ENCODE measurements at regions not wholly inside any gene's neighbourhood (a gene's known extent, or its start where the extent isn't known, plus 50 kb on each side); places are given as distances from the start of the nearest gene placed in this dataset.
"Not testable (repeated sequence)": the region's sequence is repeated elsewhere in the genome, so short reads cannot be mapped to it uniquely, and the experiment has no call there.

DNA sequence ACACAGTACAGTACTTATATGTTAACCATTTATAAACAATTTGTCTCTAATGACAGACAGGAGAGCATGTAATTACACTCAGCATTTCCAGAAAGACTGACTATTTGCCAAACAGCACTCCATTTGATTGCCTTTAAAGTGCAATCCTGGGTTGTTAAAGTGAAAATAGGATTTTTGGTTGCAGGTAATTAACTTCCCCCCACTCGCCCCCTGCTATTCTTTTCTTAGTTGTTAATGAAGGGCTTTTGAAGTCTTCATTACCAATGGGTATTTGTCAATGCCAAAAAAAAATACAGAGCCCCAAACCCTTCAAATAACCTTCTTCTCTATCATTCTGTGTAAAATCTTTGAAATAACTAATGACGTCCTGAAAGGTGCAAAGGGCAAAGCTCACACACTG lies 825.6 kb downstream of the STPG2 start:
- ChIA-PET RAD21 (ENCODE audit: low non-redundant PET in 1 of 2, low total read pairs in 2 of 2, uncharacterized antibody in 2 of 2, unreplicated experiment in 2 of 2) (no interaction called here), CTCF (no interaction called here)
- no peak overlapping the region for H3K4me2 ChIP-seq (ENCODE audit: low read length)

DNA sequence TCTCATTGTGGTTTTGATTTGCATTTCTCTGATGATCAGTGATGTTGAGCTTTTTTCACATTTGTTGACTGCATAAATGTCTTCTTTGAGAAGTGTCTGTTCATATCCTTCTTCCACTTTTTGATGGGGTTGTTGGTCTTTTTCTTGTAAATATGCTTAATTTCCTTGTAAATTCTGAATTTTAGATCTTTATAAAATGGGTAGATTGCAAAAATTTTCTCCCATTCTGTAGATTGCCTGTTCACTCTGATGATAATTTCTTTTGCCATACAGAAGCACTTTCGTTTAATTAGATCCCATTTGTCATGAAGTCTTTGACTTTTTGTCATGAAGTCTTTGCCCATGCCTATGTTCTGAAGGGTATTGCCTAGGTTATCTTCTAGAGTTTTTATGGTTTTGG lies 817.5 kb downstream of the STPG2 start:
- CTCF ChIA-PET; H3K4me1 ChIP-seq (ENCODE audit: control insufficient read depth in 1 of 2, insufficient read depth in 2 of 2, low read length in 2 of 2); H3K36me3 ChIP-seq (ENCODE audit: control insufficient read depth in 1 of 2, insufficient read depth in 2 of 2, low read length in 2 of 2); H3K4me3 ChIP-seq (replicated peaks in 1 of 2; ENCODE audit: low read depth in 1 of 2, low read length in 2 of 2); BruUV-seq (replicated peaks); H4K20me1 ChIP-seq (ENCODE audit: insufficient read depth); H3K9ac ChIP-seq (ENCODE audit: low read length); ATAC-seq; H3K9me3 ChIP-seq (ENCODE audit: control insufficient read depth in 1 of 2, insufficient read depth in 1 of 2, low read depth in 1 of 2, low read length in 2 of 2); H3K27me3 ChIP-seq (ENCODE audit: insufficient read depth, low read length); H3K27ac ChIP-seq (ENCODE audit: low read depth, low read length); H3K9me2 ChIP-seq (ENCODE audit: insufficient read depth); H3K79me2 ChIP-seq (ENCODE audit: insufficient read depth, low read length); RAD21 ChIA-PET (ENCODE audit: low non-redundant PET in 1 of 2, low total read pairs in 2 of 2, uncharacterized antibody in 2 of 2, unreplicated experiment in 2 of 2); intact Hi-C loops (cut with micrococcal nuclease); H3K4me2 ChIP-seq (ENCODE audit: low read length); H2AFZ ChIP-seq (ENCODE audit: low read depth, low read length, poor library complexity, severe bottlenecking); DNase-seq (ENCODE audit: low read depth, low spot score); POLR2A ChIA-PET: not testable (repeated sequence)

More for the DNA sequence above, 825.6 kb downstream of the STPG2 start:
- Histone ChIP-seq H3K79me2 (ENCODE audit: insufficient read depth, low read length) (no peaks in the 10 kb centered on the region), H3K4me1 (ENCODE audit: control insufficient read depth in 1 of 2, insufficient read depth in 2 of 2, low read length in 2 of 2) (no peaks in the 10 kb centered on the region), H3K36me3 (ENCODE audit: control insufficient read depth in 1 of 2, insufficient read depth in 2 of 2, low read length in 2 of 2) (no peaks in the 10 kb centered on the region), H3K9me3 (ENCODE audit: control insufficient read depth in 1 of 2, insufficient read depth in 1 of 2, low read depth in 1 of 2, low read length in 2 of 2) (no peaks in the 10 kb centered on the region), H3K4me3 (replicated peaks in 1 of 2; ENCODE audit: low read depth in 1 of 2, low read length in 2 of 2) (no peak overlapping the region), H4K20me1 (ENCODE audit: insufficient read depth) (no peaks in the 10 kb centered on the region), H3K27me3 (ENCODE audit: insufficient read depth, low read length) (no peaks in the 10 kb centered on the region), H3K27ac (ENCODE audit: low read depth, low read length) (no peak overlapping the region), H2AFZ (ENCODE audit: low read depth, low read length, poor library complexity, severe bottlenecking) (no peak overlapping the region), H3K9ac (ENCODE audit: low read length) (no peak overlapping the region), H3K9me2 (ENCODE audit: insufficient read depth) (no peaks in the 10 kb centered on the region; the same call in 1 of the 2 replicates)
- POLR2A ChIA-PET, result no interaction called here
- intact Hi-C loops (cut with micrococcal nuclease), result no loop called here
- DNase-seq (ENCODE audit: low read depth, low spot score) (no peak), ATAC-seq (no peak)
- no peak for TF ChIP-seq YY1 (IDR thresholded peaks at IDR 0.05; ENCODE audit: extremely low read depth, insufficient replicate concordance, low read depth, low read length)
- TF ChIP-seq TCF7L2 (IDR thresholded peaks at IDR 0.05; ENCODE audit: borderline replicate concordance, extremely low read depth, insufficient read depth, insufficient read length), result no peak
- no peak for TF ChIP-seq ELF1 (IDR thresholded peaks at IDR 0.05; ENCODE audit: borderline replicate concordance, low read depth)
- no peak for TF ChIP-seq SP1 (IDR thresholded peaks at IDR 0.05; ENCODE audit: low read depth)
- TF ChIP-seq, protein P1, sequence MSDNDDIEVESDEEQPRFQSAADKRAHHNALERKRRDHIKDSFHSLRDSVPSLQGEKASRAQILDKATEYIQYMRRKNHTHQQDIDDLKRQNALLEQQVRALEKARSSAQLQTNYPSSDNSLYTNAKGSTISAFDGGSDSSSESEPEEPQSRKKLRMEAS (IDR thresholded peaks at IDR 0.05), result no peak
- TF ChIP-seq CEBPB (IDR thresholded peaks at IDR 0.05; ENCODE audit: low read depth), result no peak
- no peak for TF ChIP-seq ZNF274 (IDR thresholded peaks at IDR 0.05; ENCODE audit: low read depth, low read length)
- TF ChIP-seq, protein P2, sequence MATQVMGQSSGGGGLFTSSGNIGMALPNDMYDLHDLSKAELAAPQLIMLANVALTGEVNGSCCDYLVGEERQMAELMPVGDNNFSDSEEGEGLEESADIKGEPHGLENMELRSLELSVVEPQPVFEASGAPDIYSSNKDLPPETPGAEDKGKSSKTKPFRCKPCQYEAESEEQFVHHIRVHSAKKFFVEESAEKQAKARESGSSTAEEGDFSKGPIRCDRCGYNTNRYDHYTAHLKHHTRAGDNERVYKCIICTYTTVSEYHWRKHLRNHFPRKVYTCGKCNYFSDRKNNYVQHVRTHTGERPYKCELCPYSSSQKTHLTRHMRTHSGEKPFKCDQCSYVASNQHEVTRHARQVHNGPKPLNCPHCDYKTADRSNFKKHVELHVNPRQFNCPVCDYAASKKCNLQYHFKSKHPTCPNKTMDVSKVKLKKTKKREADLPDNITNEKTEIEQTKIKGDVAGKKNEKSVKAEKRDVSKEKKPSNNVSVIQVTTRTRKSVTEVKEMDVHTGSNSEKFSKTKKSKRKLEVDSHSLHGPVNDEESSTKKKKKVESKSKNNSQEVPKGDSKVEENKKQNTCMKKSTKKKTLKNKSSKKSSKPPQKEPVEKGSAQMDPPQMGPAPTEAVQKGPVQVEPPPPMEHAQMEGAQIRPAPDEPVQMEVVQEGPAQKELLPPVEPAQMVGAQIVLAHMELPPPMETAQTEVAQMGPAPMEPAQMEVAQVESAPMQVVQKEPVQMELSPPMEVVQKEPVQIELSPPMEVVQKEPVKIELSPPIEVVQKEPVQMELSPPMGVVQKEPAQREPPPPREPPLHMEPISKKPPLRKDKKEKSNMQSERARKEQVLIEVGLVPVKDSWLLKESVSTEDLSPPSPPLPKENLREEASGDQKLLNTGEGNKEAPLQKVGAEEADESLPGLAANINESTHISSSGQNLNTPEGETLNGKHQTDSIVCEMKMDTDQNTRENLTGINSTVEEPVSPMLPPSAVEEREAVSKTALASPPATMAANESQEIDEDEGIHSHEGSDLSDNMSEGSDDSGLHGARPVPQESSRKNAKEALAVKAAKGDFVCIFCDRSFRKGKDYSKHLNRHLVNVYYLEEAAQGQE (IDR thresholded peaks at IDR 0.05; ENCODE audit: low read depth), result no peak
- TF ChIP-seq, protein P3, sequence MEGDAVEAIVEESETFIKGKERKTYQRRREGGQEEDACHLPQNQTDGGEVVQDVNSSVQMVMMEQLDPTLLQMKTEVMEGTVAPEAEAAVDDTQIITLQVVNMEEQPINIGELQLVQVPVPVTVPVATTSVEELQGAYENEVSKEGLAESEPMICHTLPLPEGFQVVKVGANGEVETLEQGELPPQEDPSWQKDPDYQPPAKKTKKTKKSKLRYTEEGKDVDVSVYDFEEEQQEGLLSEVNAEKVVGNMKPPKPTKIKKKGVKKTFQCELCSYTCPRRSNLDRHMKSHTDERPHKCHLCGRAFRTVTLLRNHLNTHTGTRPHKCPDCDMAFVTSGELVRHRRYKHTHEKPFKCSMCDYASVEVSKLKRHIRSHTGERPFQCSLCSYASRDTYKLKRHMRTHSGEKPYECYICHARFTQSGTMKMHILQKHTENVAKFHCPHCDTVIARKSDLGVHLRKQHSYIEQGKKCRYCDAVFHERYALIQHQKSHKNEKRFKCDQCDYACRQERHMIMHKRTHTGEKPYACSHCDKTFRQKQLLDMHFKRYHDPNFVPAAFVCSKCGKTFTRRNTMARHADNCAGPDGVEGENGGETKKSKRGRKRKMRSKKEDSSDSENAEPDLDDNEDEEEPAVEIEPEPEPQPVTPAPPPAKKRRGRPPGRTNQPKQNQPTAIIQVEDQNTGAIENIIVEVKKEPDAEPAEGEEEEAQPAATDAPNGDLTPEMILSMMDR (IDR thresholded peaks at IDR 0.05 in 2 of 3, conservative IDR thresholded peaks at IDR 0.05 in 1 of 3; ENCODE audit: borderline replicate concordance in 1 of 3, insufficient read depth in 1 of 3, low read depth in 2 of 3, low read length in 2 of 3), result no peak
- TF ChIP-seq SRF (IDR thresholded peaks at IDR 0.05; ENCODE audit: low read depth), result no peak
- TF ChIP-seq SIN3A (IDR thresholded peaks at IDR 0.05; ENCODE audit: low read depth), result no peak
- no peak for TF ChIP-seq CBX3 (IDR thresholded peaks at IDR 0.05; ENCODE audit: low read depth)
- TF ChIP-seq JUND (IDR thresholded peaks at IDR 0.05), result no peak
- no peak for TF ChIP-seq EGR1 (IDR thresholded peaks at IDR 0.05; ENCODE audit: low read depth)
- no peak for TF ChIP-seq POLR2A (IDR thresholded peaks at IDR 0.05; ENCODE audit: borderline replicate concordance, extremely low read depth, insufficient read depth, insufficient read length)
- TF ChIP-seq, protein P4, sequence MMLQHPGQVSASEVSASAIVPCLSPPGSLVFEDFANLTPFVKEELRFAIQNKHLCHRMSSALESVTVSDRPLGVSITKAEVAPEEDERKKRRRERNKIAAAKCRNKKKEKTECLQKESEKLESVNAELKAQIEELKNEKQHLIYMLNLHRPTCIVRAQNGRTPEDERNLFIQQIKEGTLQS (IDR thresholded peaks at IDR 0.05), result no peak
- no peak for TF ChIP-seq ZFX (IDR thresholded peaks at IDR 0.05)
- no peak for TF ChIP-seq RAD21 (IDR thresholded peaks at IDR 0.05; ENCODE audit: low read depth)
- no peak for TF ChIP-seq FOSL1 (IDR thresholded peaks at IDR 0.05; ENCODE audit: low read depth)
- TF ChIP-seq POLR2AphosphoS5 (IDR thresholded peaks at IDR 0.05; ENCODE audit: low read depth, low read length), result no peak
- no TSS peak for BruUV-seq (replicated peaks)
